Ovary (tissue), 7 donors: ENCODE measurements at regions not wholly inside any gene's neighbourhood (a gene's known extent, or its start where the extent isn't known, plus 50 kb on each side); places are given as distances from the start of the nearest gene placed in this dataset.

ENCODE experiments used
- DNase-seq, 5 donors: peaks; one replicate each; pipeline ENCODE4 v3.0.0-alpha.2; 2019 to 2020
- H3K27ac ChIP-seq, 2 donors: fragments of 200-600 bp; one replicate each; pipeline versions ENCODE4 v1.5.1 to v1.8.0; 2019 to 2022
- H3K27me3 ChIP-seq: fragments of 200-600 bp; one replicate; pipeline ENCODE4 v1.8.0; 2022
- H3K36me3 ChIP-seq: fragments of 200-600 bp; sonication (generic); one replicate; pipeline ENCODE4 v1.5.1; 2019
- H3K4me1 ChIP-seq: one replicate; pipeline ENCODE4 v1.8.1; 2013; ENCODE audit warnings: mild to moderate bottlenecking, moderate library complexity; ENCODE audit not compliant: insufficient read depth
- H3K4me3 ChIP-seq: fragments of 200-600 bp; sonication (generic); one replicate; pipeline ENCODE4 v1.5.1; 2017
- H3K9me3 ChIP-seq, 2 donors: fragments of 200-600 bp in 1 of 2; sonication (generic) in 1 of 2; one replicate each; pipeline versions ENCODE4 v1.5.1 to v1.8.1; 2013 to 2019; ENCODE audit warnings: mild to moderate bottlenecking in 1 of 2, moderate library complexity in 1 of 2
- CTCF ChIP-seq, 3 donors: fragments of 450-650 bp in 2 of 3; fragments of 200-600 bp in 1 of 3; IDR thresholded peaks; one replicate each; pipeline versions ENCODE4 v1.5.1 to v1.8.0; 2016 to 2022; ENCODE audit warnings: antibody characterized with exemption in 3 of 3, mild to moderate bottlenecking in 1 of 3
- EP300 ChIP-seq: sonication (generic); formaldehyde crosslinking; IDR thresholded peaks from one replicate; pipeline ENCODE4 v1.6.1; 2017; ENCODE audit warnings: antibody characterized with exemption
- POLR2A ChIP-seq: fragments of 450-650 bp; IDR thresholded peaks from one replicate; pipeline ENCODE4 v1.6.1; 2017; ENCODE audit warnings: antibody characterized with exemption, mild to moderate bottlenecking, moderate library complexity
- WGBS, 3 donors: extraction: QIAGEN DNeasy Blood & Tissue Kit in 1 of 3; methylation state at CpG; one replicate each; pipeline versions ENCODE4 v1.1.5 to v1.1.7; 2013 to 2017; 5-methylcytosine and 5-hydroxymethylcytosine counted together
- intact Hi-C, 4 donors: fragments of 100-400 bp; cut with DNase I; formaldehyde crosslinking; loops; one replicate each; pipeline versions ENCODE4 v1.11.0 to v1.15.1; 2022 to 2023
- donor health status: DM: no; HTN: no; CAD: no; lungs with moderate emphysema.
- donor health status: DM: no; HTN: no; CAD: no.
- donor health status: Bipolar disorder and iron deficiency.
- donor health status: DM: no; HTN: no; CAD: no.
- donor health status: DM: yes; HTN: yes; CAD: no.

- Histone ChIP-seq H3K4me3 (no peak overlapping the region), H3K27ac (no peak overlapping the region), H3K4me1 (peaks cover 12% of the 10 kb centered on the region), H3K9me3 (no peaks in the 10 kb centered on the region), H3K27me3 (no peaks in the 10 kb centered on the region), H3K36me3 (no peaks in the 10 kb centered on the region)
- WGBS, 3 donors, result 31 to 37% (median 35%) methylated on average over 11 of the region's 11 CpGs
- peak in 2 of 5 donors; percentile 29 to 53 for DNase-seq
- TF ChIP-seq EP300 (no peak), CTCF (IDR thresholded peaks at IDR 0.05) (no peak), POLR2A (no peak)
- intact Hi-C loops, result no loop called here
Measured at GRCh38 chr7:47045207-47046051, 536.5 kb downstream of the TNS3 start.

- Histone ChIP-seq H3K27me3 (no peaks in the 10 kb centered on the region), H3K27ac (no peak overlapping the region), H3K4me1 (peaks cover 13% of the 10 kb centered on the region), H3K9me3 (no peaks in the 10 kb centered on the region), H3K36me3 (no peaks in the 10 kb centered on the region), H3K4me3 (no peak overlapping the region)
- intact Hi-C loops, result no loop called here
- DNase-seq, result no peak
- WGBS, 3 donors, result 63 to 70% (median 67%) methylated on average over 3 of the region's 3 CpGs
- TF ChIP-seq EP300, result no peak
- TF ChIP-seq CTCF (IDR thresholded peaks at IDR 0.05), result no peak
- TF ChIP-seq POLR2A, result no peak
Measured at GRCh38 chr7:47044625-47045024, 537.3 kb downstream of the TNS3 start.

GRCh38 chr7:47043304-47043703 is 538.6 kb downstream of the TNS3 start:
- H3K9me3 ChIP-seq, result no peaks in the 10 kb centered on the region
- no peaks in the 10 kb centered on the region for H3K36me3 ChIP-seq
- H3K4me1 ChIP-seq, result peaks cover 13% of the 10 kb centered on the region
- H3K27ac ChIP-seq, result no peak overlapping the region
- 47 to 60% (median 51%) methylated on average over 2 of the region's 2 CpGs for WGBS, 3 donors
- intact Hi-C loops, result no loop called here
- no peak overlapping the region for H3K4me3 ChIP-seq
- TF ChIP-seq CTCF (IDR thresholded peaks at IDR 0.05) (no peak), POLR2A (no peak), EP300 (no peak)
- no peak for DNase-seq
- H3K27me3 ChIP-seq, result no peaks in the 10 kb centered on the region

DNA sequence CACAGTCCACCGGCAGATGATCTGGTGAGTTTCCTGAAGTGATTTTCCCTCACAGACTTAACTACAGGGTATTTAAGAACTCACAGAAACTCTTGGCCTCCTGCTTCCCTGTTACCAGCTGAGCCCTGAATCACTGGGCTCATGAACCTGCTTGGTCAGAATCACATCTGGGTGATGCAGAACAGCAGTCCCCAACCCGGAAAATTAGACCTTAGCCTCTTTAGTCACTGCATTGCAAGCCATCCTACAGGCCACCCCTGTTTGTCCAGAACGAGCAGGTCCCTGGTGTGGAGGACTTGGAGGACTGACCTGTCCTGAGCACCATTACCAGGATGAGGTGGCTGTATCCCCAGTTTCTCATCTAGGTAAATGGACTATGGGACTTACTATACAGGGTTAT is 539.2 kb downstream of the TNS3 start:
- Histone ChIP-seq H3K4me1 (peaks cover 13% of the 10 kb centered on the region), H3K4me3 (no peak overlapping the region), H3K27ac (no peak overlapping the region), H3K36me3 (no peaks in the 10 kb centered on the region), H3K9me3 (no peaks in the 10 kb centered on the region), H3K27me3 (no peaks in the 10 kb centered on the region)
- TF ChIP-seq POLR2A (no peak), EP300 (no peak), CTCF (IDR thresholded peaks at IDR 0.05) (no peak)
- intact Hi-C loops, result no loop called here
- WGBS, 3 donors, result 88 to 100% (median 95%) methylated on average over 3 of the region's 3 CpGs
- DNase-seq, result no peak
